HL-60 (cell line): ENCODE measurements at regions not wholly inside any gene's neighbourhood (a gene's known extent, or its start where the extent isn't known, plus 50 kb on each side); places are given as distances from the start of the nearest gene placed in this dataset.

Experiments
- DNase-seq, 2 experiments: peaks; one replicate each; pipeline ENCODE4 v3.0.0-alpha.2; 2010 to 2020; ENCODE audit warnings: low read depth in 1 of 2, low spot score in 1 of 2
- H3K27ac ChIP-seq: fragments of 250-450 bp; sonication (Bioruptor Pico); replicated peaks from 2 replicates; pipeline ENCODE4 v1.5.1; 2020; ENCODE audit warnings: mild to moderate bottlenecking, moderate library complexity
- H3K27me3 ChIP-seq: fragments of 250-450 bp; sonication (Bioruptor Pico); 2 replicates; pipeline ENCODE4 v1.5.1; 2021; ENCODE audit warnings: mild to moderate bottlenecking, moderate library complexity; ENCODE audit not compliant: insufficient read depth, poor library complexity, severe bottlenecking
- H3K4me3 ChIP-seq: replicated peaks from 2 replicates; pipeline ENCODE4 v1.5.1; 2011; ENCODE audit warnings: mild to moderate bottlenecking, control low read depth, low read length; ENCODE audit not compliant: insufficient read depth
- GABPA ChIP-seq: IDR thresholded peaks from 2 replicates; pipeline ENCODE4 v1.6.1; 2012; ENCODE audit warnings: low read depth
- POLR2AphosphoS5 ChIP-seq: IDR thresholded peaks from 2 replicates; pipeline ENCODE4 v1.6.1; 2012; ENCODE audit warnings: low read depth
- SPI1 ChIP-seq: IDR thresholded peaks from 2 replicates; pipeline ENCODE4 v1.6.1; 2012; ENCODE audit warnings: low read depth, mild to moderate bottlenecking, borderline replicate concordance
- TF ChIP-seq, protein P1 (sequence below): IDR thresholded peaks from one replicate; pipeline ENCODE4 v1.5.1; 2011; ENCODE audit warnings: low read length, control low read depth, inconsistent platforms; ENCODE audit not compliant: insufficient read depth
- TF ChIP-seq, protein P2 (sequence below): IDR thresholded peaks from 2 replicates; pipeline ENCODE4 v1.6.1; 2012; ENCODE audit warnings: low read depth; ENCODE audit not compliant: insufficient replicate concordance

DNA sequence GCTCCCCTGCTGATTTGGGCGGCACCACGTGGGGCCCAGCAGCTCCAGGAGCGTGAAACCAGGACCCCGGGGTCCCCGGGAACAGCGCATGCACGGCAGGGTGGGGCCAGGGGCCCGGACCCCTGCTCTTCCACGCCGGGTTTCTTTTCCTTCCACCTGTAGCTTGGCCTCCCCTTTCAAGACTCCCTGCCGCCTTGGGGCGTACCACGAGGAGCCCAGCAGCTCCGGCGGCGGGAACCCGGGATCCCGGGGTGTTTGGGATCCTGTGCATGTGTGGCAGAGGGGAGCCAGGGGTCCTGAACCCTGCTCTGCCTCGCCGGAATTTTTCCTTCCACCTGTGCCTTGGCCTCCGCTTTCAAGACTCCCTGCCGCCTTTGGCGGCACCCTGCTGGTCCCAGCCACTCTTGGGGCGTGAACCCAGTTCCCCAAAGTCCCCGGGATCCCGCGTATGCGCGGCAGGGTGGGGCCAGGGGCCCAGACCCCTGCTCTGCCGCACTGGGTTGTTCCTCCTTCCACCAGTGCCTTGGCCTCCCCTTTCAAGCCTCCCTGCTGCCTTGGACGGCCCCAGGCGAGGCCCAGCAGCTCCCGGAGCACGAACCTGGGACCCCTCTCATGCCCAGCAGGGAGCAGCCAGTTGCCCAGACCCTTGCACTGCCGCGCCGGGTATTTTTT lies 322.7 kb downstream of the ALG10 start:
- no peak overlapping the region for H3K4me3 ChIP-seq
- no peak for DNase-seq
- no peaks in the 10 kb centered on the region for H3K27me3 ChIP-seq
- no peak overlapping the region for H3K27ac ChIP-seq
- TF ChIP-seq, protein P1, sequence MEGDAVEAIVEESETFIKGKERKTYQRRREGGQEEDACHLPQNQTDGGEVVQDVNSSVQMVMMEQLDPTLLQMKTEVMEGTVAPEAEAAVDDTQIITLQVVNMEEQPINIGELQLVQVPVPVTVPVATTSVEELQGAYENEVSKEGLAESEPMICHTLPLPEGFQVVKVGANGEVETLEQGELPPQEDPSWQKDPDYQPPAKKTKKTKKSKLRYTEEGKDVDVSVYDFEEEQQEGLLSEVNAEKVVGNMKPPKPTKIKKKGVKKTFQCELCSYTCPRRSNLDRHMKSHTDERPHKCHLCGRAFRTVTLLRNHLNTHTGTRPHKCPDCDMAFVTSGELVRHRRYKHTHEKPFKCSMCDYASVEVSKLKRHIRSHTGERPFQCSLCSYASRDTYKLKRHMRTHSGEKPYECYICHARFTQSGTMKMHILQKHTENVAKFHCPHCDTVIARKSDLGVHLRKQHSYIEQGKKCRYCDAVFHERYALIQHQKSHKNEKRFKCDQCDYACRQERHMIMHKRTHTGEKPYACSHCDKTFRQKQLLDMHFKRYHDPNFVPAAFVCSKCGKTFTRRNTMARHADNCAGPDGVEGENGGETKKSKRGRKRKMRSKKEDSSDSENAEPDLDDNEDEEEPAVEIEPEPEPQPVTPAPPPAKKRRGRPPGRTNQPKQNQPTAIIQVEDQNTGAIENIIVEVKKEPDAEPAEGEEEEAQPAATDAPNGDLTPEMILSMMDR, result no peak
- TF ChIP-seq, protein P2, sequence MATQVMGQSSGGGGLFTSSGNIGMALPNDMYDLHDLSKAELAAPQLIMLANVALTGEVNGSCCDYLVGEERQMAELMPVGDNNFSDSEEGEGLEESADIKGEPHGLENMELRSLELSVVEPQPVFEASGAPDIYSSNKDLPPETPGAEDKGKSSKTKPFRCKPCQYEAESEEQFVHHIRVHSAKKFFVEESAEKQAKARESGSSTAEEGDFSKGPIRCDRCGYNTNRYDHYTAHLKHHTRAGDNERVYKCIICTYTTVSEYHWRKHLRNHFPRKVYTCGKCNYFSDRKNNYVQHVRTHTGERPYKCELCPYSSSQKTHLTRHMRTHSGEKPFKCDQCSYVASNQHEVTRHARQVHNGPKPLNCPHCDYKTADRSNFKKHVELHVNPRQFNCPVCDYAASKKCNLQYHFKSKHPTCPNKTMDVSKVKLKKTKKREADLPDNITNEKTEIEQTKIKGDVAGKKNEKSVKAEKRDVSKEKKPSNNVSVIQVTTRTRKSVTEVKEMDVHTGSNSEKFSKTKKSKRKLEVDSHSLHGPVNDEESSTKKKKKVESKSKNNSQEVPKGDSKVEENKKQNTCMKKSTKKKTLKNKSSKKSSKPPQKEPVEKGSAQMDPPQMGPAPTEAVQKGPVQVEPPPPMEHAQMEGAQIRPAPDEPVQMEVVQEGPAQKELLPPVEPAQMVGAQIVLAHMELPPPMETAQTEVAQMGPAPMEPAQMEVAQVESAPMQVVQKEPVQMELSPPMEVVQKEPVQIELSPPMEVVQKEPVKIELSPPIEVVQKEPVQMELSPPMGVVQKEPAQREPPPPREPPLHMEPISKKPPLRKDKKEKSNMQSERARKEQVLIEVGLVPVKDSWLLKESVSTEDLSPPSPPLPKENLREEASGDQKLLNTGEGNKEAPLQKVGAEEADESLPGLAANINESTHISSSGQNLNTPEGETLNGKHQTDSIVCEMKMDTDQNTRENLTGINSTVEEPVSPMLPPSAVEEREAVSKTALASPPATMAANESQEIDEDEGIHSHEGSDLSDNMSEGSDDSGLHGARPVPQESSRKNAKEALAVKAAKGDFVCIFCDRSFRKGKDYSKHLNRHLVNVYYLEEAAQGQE, result no peak
- TF ChIP-seq SPI1 (no peak), POLR2AphosphoS5 (no peak), GABPA (no peak)

DNA sequence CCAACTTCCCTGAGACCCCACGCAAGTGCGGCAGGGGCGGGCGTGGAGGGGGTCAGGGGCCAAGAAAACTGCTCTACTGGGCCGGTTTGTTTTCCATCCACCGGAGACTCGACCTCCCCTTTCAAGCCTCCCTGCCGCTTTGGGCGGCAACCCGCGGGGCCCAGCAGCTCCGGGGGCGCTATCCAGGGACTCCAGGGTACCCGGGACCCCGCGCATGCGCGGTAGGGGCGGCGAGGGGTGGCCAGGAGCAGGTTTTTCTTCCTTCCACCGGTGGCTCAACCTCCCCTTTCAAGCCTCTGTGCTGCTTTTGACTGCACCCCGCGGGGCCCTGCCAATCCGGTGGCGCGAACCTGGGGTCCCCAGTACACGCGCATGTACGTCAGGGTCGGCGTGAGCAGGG lies 323.5 kb downstream of the ALG10 start:
- no peak overlapping the region for H3K27ac ChIP-seq
- H3K4me3 ChIP-seq, result no peak overlapping the region
- H3K27me3 ChIP-seq, result no peaks in the 10 kb centered on the region
- TF ChIP-seq, protein P2, result no peak
- TF ChIP-seq GABPA, result no peak
- TF ChIP-seq SPI1, result no peak
- TF ChIP-seq, protein P1, result no peak
- no peak for TF ChIP-seq POLR2AphosphoS5
- DNase-seq, result no peak

DNA sequence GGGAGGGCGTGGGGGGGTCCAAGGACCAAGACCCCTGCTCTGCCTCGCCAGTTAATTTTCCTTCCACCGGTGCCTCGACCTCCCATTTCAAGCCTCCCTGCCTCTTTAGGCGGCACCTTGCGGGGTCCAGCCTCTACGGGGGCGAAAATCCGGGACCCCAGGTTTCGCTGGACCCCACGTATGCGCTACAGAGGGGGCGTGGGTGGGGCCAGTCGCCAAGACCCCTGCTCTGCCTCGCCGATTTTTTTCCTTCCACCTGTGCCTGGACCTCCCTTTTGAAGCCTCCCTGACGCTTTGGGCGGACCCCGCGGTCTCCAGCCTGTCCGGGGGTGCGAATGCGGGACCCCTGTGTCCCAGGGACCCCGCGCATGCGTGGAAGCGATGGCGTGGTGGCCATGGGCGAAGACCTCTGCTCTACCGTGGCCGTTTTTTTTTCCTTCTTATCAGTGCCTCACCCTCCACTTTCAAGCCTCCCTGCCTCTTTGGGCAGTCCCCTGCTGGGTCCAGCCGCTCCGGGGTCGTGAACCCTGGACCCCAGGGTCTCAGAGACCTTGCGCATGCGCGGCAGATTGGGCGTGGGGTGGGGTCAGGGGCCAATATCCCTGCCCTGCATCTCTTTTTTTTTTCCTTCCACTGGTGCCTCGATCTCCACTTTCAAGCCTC lies 324.2 kb downstream of the ALG10 start:
- no peaks in the 10 kb centered on the region for H3K27me3 ChIP-seq
- TF ChIP-seq, protein P1, result no peak
- no peak for TF ChIP-seq SPI1
- TF ChIP-seq POLR2AphosphoS5, result no peak
- no peak for TF ChIP-seq GABPA
- TF ChIP-seq, protein P2, result no peak
- H3K27ac ChIP-seq, result no peak overlapping the region
- H3K4me3 ChIP-seq, result no peak overlapping the region
- no peak for DNase-seq
